ENCODE measurements at regions not wholly inside any gene's neighbourhood (a gene's known extent, or its start where the extent isn't known, plus 50 kb on each side); places are given as distances from the start of the nearest gene placed in this dataset.

DNA sequence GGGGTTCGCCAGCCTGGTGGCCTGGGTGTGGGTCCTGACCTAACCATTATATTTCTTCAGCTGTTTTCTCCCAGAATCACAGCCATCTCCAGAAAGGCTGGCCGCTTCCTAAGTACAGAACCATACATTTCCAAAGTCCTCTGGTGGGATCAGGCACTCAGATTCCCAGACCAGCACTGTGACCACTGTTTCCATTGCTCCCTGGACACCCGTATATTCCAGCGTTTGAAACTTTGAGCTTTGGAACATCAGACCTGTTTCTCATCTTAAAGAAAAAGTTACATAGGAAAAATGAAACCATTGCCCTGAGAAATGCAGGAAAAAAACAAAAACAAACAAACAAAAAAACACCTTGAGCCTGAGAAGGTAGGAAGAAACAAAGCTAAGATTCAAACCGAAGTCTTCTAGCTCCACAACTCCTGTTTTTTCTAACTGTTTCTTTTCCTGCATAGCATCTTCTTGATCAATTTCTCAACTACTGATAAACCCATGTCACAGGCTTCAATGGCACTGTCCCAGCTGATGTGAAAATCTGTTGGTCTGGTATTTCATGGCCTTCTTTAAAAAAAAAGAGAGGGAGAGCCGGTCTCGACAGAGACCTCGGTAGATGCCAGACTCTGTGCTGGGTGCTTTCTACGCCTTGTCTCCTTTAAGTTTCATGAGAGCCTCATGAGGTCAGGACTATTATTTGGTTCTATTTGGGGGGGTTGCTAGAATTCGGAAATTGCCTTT lies 221.3 kb downstream of the TOMM20 start:
- TF ChIP-seq EZH2 (IDR thresholded peaks at IDR 0.05) (no peak), CTCF (IDR thresholded peaks at IDR 0.05 in 2 of 3, conservative IDR thresholded peaks at IDR 0.05 in 1 of 3; ENCODE audit: borderline replicate concordance in 1 of 3, insufficient read depth in 1 of 3, low read depth in 2 of 3, low read length in 2 of 3) (no peak)
